ENCODE measurements at regions not wholly inside any gene's neighbourhood (a gene's known extent, or its start where the extent isn't known, plus 50 kb on each side); places are given as distances from the start of the nearest gene placed in this dataset.

DNA sequence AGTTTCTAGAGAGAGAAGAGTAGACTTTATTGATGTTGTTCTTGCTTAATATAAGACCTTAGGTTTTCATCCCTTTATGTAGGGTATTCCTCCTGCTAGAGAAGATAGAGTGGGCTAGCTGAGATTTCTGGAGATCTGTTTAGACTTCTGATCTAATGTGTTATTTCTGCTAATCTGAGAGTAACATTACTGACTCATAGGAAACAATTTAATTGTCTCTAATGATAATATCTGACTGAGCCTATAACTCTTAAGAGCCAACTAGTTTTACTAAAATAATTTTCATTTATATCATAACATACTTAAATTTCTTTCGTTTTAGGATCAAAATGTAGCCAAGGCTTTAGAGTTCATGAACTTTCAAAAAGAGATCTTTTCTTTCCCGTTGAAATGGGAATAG lies 618.7 kb upstream of the ZEB2 start:
- Histone ChIP-seq H3K4me2 (ENCODE audit: low read length) (no peak overlapping the region), H3K4me3 (ENCODE audit: low read depth, low read length) (no peak overlapping the region), H2AFZ (no peak overlapping the region), H3K9ac (no peak overlapping the region), H3K79me2 (no peaks in the 10 kb centered on the region), H3K4me1 (no peaks in the 10 kb centered on the region), H3K27ac (no peak overlapping the region), H3K27me3 (ENCODE audit: control insufficient read depth, insufficient read depth, low read length) (no peaks in the 10 kb centered on the region), H3K36me3 (ENCODE audit: control insufficient read depth, insufficient read depth, low read length) (no peaks in the 10 kb centered on the region), H3K9me3 (ENCODE audit: control insufficient read depth, low read length) (no peaks in the 10 kb centered on the region)
- no peak for TF ChIP-seq CTCF (IDR thresholded peaks at IDR 0.05)

GRCh38 chr2:145137901-145138300 lies 618.0 kb upstream of the ZEB2 start:
- no peak for TF ChIP-seq CTCF (IDR thresholded peaks at IDR 0.05)
- H3K9ac ChIP-seq, result no peak overlapping the region

GRCh38 chr2:145137211-145137610 lies 617.3 kb upstream of the ZEB2 start:
- Histone ChIP-seq H3K36me3 (ENCODE audit: control insufficient read depth, insufficient read depth, low read length) (no peaks in the 10 kb centered on the region), H3K4me3 (ENCODE audit: low read depth, low read length) (no peak overlapping the region), H3K4me2 (ENCODE audit: low read length) (no peak overlapping the region), H3K27ac (no peak overlapping the region), H3K4me1 (no peaks in the 10 kb centered on the region), H3K9me3 (ENCODE audit: control insufficient read depth, low read length) (no peaks in the 10 kb centered on the region), H3K79me2 (no peaks in the 10 kb centered on the region), H2AFZ (no peak overlapping the region), H3K9ac (no peak overlapping the region), H3K27me3 (ENCODE audit: control insufficient read depth, insufficient read depth, low read length) (no peaks in the 10 kb centered on the region)
- no peak for TF ChIP-seq CTCF (IDR thresholded peaks at IDR 0.05)

More at GRCh38 chr2:145137901-145138300, 618.0 kb upstream of the ZEB2 start:
- H3K79me2 ChIP-seq, result no peaks in the 10 kb centered on the region
- H2AFZ ChIP-seq, result no peak overlapping the region
- no peak overlapping the region for H3K4me3 ChIP-seq (ENCODE audit: low read depth, low read length)
- H3K27me3 ChIP-seq (ENCODE audit: control insufficient read depth, insufficient read depth, low read length), result no peaks in the 10 kb centered on the region
- no peak overlapping the region for H3K4me2 ChIP-seq (ENCODE audit: low read length)
- H3K27ac ChIP-seq, result no peak overlapping the region
- H3K9me3 ChIP-seq (ENCODE audit: control insufficient read depth, low read length), result no peaks in the 10 kb centered on the region
- H3K36me3 ChIP-seq (ENCODE audit: control insufficient read depth, insufficient read depth, low read length), result no peaks in the 10 kb centered on the region
- no peaks in the 10 kb centered on the region for H3K4me1 ChIP-seq

- Histone ChIP-seq H3K27me3 (ENCODE audit: control insufficient read depth, insufficient read depth, low read length) (no peaks in the 10 kb centered on the region), H2AFZ (no peak overlapping the region), H3K9me3 (ENCODE audit: control insufficient read depth, low read length) (no peaks in the 10 kb centered on the region), H3K27ac (no peak overlapping the region), H3K4me3 (ENCODE audit: low read depth, low read length) (no peak overlapping the region), H3K4me2 (ENCODE audit: low read length) (no peak overlapping the region), H3K4me1 (no peaks in the 10 kb centered on the region), H3K79me2 (no peaks in the 10 kb centered on the region), H3K36me3 (ENCODE audit: control insufficient read depth, insufficient read depth, low read length) (no peaks in the 10 kb centered on the region), H3K9ac (no peak overlapping the region)
- no peak for TF ChIP-seq CTCF (IDR thresholded peaks at IDR 0.05)
Observed at GRCh38 chr2:145136702-145137101, 616.8 kb upstream of the ZEB2 start.

DNA sequence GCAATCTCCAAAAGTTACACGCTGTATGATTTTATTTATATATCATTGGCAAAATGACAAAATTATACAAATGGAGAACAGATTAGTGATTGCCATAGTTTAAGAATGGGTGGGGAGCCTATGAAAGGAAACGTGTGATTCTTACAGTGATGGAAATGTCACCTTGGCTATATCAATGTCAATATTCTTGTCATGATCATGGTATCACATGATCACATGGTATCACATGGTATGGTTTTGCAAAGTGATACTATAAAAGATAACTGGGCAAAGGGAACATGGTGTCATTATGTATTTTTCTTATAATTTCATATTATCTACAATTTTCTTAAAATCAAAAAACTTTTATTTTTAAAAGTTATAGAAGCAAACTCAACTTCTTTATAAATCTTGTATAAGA lies 606.2 kb upstream of the ZEB2 start:
- TF ChIP-seq CTCF (IDR thresholded peaks at IDR 0.05), result no peak
- H3K79me2 ChIP-seq, result no peaks in the 10 kb centered on the region
- H3K9me3 ChIP-seq (ENCODE audit: control insufficient read depth, low read length), result no peaks in the 10 kb centered on the region
- no peaks in the 10 kb centered on the region for H3K36me3 ChIP-seq (ENCODE audit: control insufficient read depth, insufficient read depth, low read length)
- H3K27ac ChIP-seq, result no peak overlapping the region
- no peak overlapping the region for H3K9ac ChIP-seq
- no peak overlapping the region for H3K4me3 ChIP-seq (ENCODE audit: low read depth, low read length)
- no peak overlapping the region for H2AFZ ChIP-seq
- no peaks in the 10 kb centered on the region for H3K4me1 ChIP-seq
- H3K4me2 ChIP-seq (ENCODE audit: low read length), result no peak overlapping the region
- no peaks in the 10 kb centered on the region for H3K27me3 ChIP-seq (ENCODE audit: control insufficient read depth, insufficient read depth, low read length)

Data from parathyroid adenoma (tissue), 2 donors.